Inflammatory macrophage treated with lipopolysaccharide for 4 hours (primary cell): ENCODE measurements at regions not wholly inside any gene's neighbourhood (a gene's known extent, or its start where the extent isn't known, plus 50 kb on each side); places are given as distances from the start of the nearest gene placed in this dataset.

Experiments
- DNase-seq: peaks from one replicate; pipeline ENCODE4 v3.0.0-alpha.2; 2020

- DNase-seq = no peak
These were observed 53.9 kb upstream of the CRHR1 start for GRCh38 chr17:45730192-45730591.

GRCh38 chr17:45731459-45731858, 52.7 kb upstream of the CRHR1 start:
- DNase-seq = no peak

- no peak for DNase-seq
These were observed 51.1 kb upstream of the CRHR1 start for GRCh38 chr17:45732926-45733505.

DNA sequence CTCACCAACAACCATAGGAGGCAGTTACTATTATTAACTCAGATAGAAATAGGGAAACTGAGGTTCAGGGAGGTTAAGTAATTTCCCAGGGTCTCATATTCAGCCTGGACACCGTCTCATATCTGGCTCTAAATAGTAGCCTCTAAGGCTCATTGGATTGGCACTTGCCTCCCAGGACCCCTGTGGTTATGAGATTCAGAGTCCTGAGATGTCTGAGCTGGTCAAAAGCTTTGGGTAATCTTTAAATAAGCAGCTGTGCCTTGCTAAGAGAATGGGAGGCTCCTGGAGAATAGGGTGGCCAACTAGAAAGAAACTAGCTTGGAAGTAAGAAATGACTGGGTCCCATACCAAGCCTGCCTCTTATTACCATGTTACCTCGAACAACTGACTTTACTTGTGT, 50.3 kb upstream of the CRHR1 start:
- no peak for DNase-seq
